A549 (cell line): ENCODE measurements at regions not wholly inside any gene's neighbourhood (a gene's known extent, or its start where the extent isn't known, plus 50 kb on each side); places are given as distances from the start of the nearest gene placed in this dataset.

Source experiments
- ATAC-seq, 2 experiments: fragments of 200-7000 bp in 1 of 2; fragments of >200 bp in 1 of 2; cut with Nextera tagmentation in 1 of 2; cut with Tn5 transposase in 1 of 2; 3 replicates each; pipeline versions ENCODE4 v1.8.0 to v1.9.1; 2018 to 2020; ENCODE audit warnings: mild to moderate bottlenecking in 1 of 2, moderate library complexity in 1 of 2
- CTCF ChIA-PET: fragments of 300-600 bp; sonication (Branson Sonifier 250); formaldehyde crosslinking; extraction: SDS; loops from one replicate; lab custom pipeline; 2021; ENCODE audit warnings: antibody characterized with exemption, inconsistent platforms; lab: Yijun Ruan, JAX
- POLR2A ChIA-PET: fragments of 350-600 bp; formaldehyde crosslinking; extraction: SDS; loops from one replicate; lab custom pipeline; 2021; ENCODE audit warnings: antibody characterized with exemption, inconsistent platforms; lab: Yijun Ruan, JAX
- DNase-seq, 2 experiments: peaks; one replicate each; pipeline versions ENCODE4 v3.0.0 to v3.0.0-alpha.2; 2011 to 2016; ENCODE audit warnings: low read depth in 1 of 2, low spot score in 1 of 2
- FAIRE-seq: peaks from 2 replicates; lab custom pipeline; 2011; peaks lifted over from hg19 to GRCh38; lab: Jason Lieb, UNC
- H3K27ac ChIP-seq, 2 experiments: fragments of >200 bp; sonication (Bioruptor Twin); formaldehyde crosslinking; 3 replicates each; pipeline ENCODE4 v1.5.1; 2016 to 2017
- H3K4me1 ChIP-seq: fragments of >200 bp; sonication (Bioruptor Twin); formaldehyde crosslinking; 3 replicates; pipeline ENCODE4 v1.6.1; 2016
- H3K4me2 ChIP-seq: fragments of >200 bp; sonication (Bioruptor Twin); formaldehyde crosslinking; 3 replicates; pipeline ENCODE4 v1.6.1; 2016
- H3K4me3 ChIP-seq: fragments of >200 bp; sonication (Bioruptor Twin); formaldehyde crosslinking; 3 replicates; pipeline ENCODE4 v1.5.1; 2016
- H3K9me3 ChIP-seq: fragments of >200 bp; sonication (Bioruptor Twin); formaldehyde crosslinking; 3 replicates; pipeline ENCODE4 v1.6.1; 2016
- CBX8 ChIP-seq: fragments of 200-600 bp; sonication (generic); IDR thresholded peaks from 2 replicates; pipeline ENCODE4 v1.6.1; 2016
- CHD2 ChIP-seq: fragments of 150-350 bp; IDR thresholded peaks from 2 replicates; pipeline ENCODE4 v1.6.1; 2014; ENCODE audit warnings: low read length; ENCODE audit not compliant: partially characterized antibody
- CHD4 ChIP-seq: fragments of 200-600 bp; sonication (generic); IDR thresholded peaks from 2 replicates; pipeline ENCODE4 v1.6.1; 2016; ENCODE audit warnings: antibody characterized with exemption, mild to moderate bottlenecking, borderline replicate concordance
- EHF ChIP-seq: fragments of 250-450 bp; sonication (Bioruptor Pico); IDR thresholded peaks from 2 replicates; pipeline ENCODE4 v1.5.0; 2020; ENCODE audit warnings: mild to moderate bottlenecking
- ESRRA ChIP-seq: fragments of 150-350 bp; IDR thresholded peaks from 2 replicates; pipeline ENCODE4 v1.6.1; 2014; ENCODE audit warnings: mild to moderate bottlenecking, low read length, borderline replicate concordance
- FOSL2 ChIP-seq, 2 experiments: fragments of 450-650 bp in 1 of 2; fragments of >200 bp in 1 of 2; sonication (Bioruptor Twin) in 1 of 2; formaldehyde crosslinking; IDR thresholded peaks; 2 replicates each; pipeline versions ENCODE4 v1.5.0 to v1.6.1; 2016 to 2020; ENCODE audit warnings: mild to moderate bottlenecking in 1 of 2, moderate library complexity in 1 of 2
- FOXS1 ChIP-seq: fragments of 250-450 bp; sonication (Bioruptor Pico); IDR thresholded peaks from 2 replicates; pipeline ENCODE4 v1.5.0; 2020; ENCODE audit warnings: mild to moderate bottlenecking, moderate library complexity
- HDAC2 ChIP-seq: fragments of 200-600 bp; sonication (generic); IDR thresholded peaks from 2 replicates; pipeline ENCODE4 v1.6.1; 2016
- HOXB13 ChIP-seq: fragments of 250-450 bp; sonication (Bioruptor Pico); IDR thresholded peaks from 2 replicates; pipeline ENCODE4 v1.5.0; 2020; ENCODE audit warnings: low read depth, mild to moderate bottlenecking, moderate library complexity
- JUNB ChIP-seq: fragments of >200 bp; sonication (Bioruptor Twin); formaldehyde crosslinking; IDR thresholded peaks from 2 replicates; pipeline ENCODE4 v1.6.1; 2016
- KDM5A ChIP-seq: fragments of 200-600 bp; sonication (generic); IDR thresholded peaks from 2 replicates; pipeline ENCODE4 v1.6.1; 2016; ENCODE audit warnings: antibody characterized with exemption, mild to moderate bottlenecking
- MAZ ChIP-seq: fragments of 150-350 bp; IDR thresholded peaks from 2 replicates; pipeline ENCODE4 v1.6.1; 2014; ENCODE audit warnings: antibody characterized with exemption, low read depth, low read length, borderline replicate concordance
- MYC ChIP-seq: IDR thresholded peaks from 2 replicates; pipeline ENCODE4 v1.6.1; 2012; ENCODE audit warnings: mild to moderate bottlenecking, inconsistent platforms, low read length, improper control_type of control experiment, borderline replicate concordance
- NFE2L2 ChIP-seq: fragments of 150-350 bp; conservative IDR thresholded peaks from 2 replicates; pipeline ENCODE4 v1.6.1; 2014; ENCODE audit warnings: low read length
- NPAS2 ChIP-seq: fragments of 250-450 bp; sonication (Bioruptor Pico); IDR thresholded peaks from 2 replicates; pipeline ENCODE4 v1.8.0; 2022; ENCODE audit warnings: mild to moderate bottlenecking, moderate library complexity, borderline replicate concordance
- POLR2AphosphoS2 ChIP-seq: conservative IDR thresholded peaks from 2 replicates; pipeline ENCODE4 v1.6.1; 2012; ENCODE audit warnings: low read length, improper control_type of control experiment, inconsistent platforms
- RCOR1 ChIP-seq: fragments of 150-350 bp; IDR thresholded peaks from 2 replicates; pipeline ENCODE4 v1.6.1; 2014; ENCODE audit warnings: antibody characterized with exemption, low read length, low read depth
- SMC3 ChIP-seq: fragments of >200 bp; sonication (Bioruptor Twin); formaldehyde crosslinking; IDR thresholded peaks from 3 replicates; pipeline ENCODE4 v1.6.1; 2018; ENCODE audit warnings: inconsistent platforms
- TFCP2L1 ChIP-seq: fragments of 250-450 bp; sonication (Bioruptor Pico); IDR thresholded peaks from 2 replicates; pipeline ENCODE4 v1.5.0; 2021; ENCODE audit warnings: mild to moderate bottlenecking
- ZNF302 ChIP-seq: fragments of 250-450 bp; sonication (Bioruptor Pico); IDR thresholded peaks from 2 replicates; pipeline ENCODE4 v1.9.0; 2021; ENCODE audit warnings: inconsistent platforms, mild to moderate bottlenecking, moderate library complexity
- ZSCAN20 ChIP-seq: fragments of 250-450 bp; sonication (Bioruptor Pico); IDR thresholded peaks from 2 replicates; pipeline ENCODE4 v1.8.0; 2022; ENCODE audit warnings: mild to moderate bottlenecking, moderate library complexity
- WGBS: methylation state at CpG from one replicate; pipeline ENCODE4 v1.1.6; 2017; ENCODE audit errors: missing lambda C conversion rate; 5-methylcytosine and 5-hydroxymethylcytosine counted together
- TF ChIP-seq, protein P1 (sequence below): IDR thresholded peaks from 2 replicates; pipeline ENCODE4 v1.6.1; 2012
- TF ChIP-seq, protein P2 (sequence below): fragments of 250-450 bp; sonication (Bioruptor Pico); IDR thresholded peaks from 2 replicates; pipeline ENCODE4 v1.5.0; 2020; ENCODE audit warnings: low read depth, mild to moderate bottlenecking, moderate library complexity
- TF ChIP-seq, protein P3 (sequence below): fragments of >200 bp; sonication (Bioruptor Twin); formaldehyde crosslinking; IDR thresholded peaks from 3 replicates; pipeline ENCODE4 v1.6.1; 2016
- TF ChIP-seq, protein P4 (sequence below): fragments of >200 bp; sonication (Bioruptor Twin); formaldehyde crosslinking; IDR thresholded peaks from 3 replicates; pipeline ENCODE4 v1.5.1; 2016

DNA sequence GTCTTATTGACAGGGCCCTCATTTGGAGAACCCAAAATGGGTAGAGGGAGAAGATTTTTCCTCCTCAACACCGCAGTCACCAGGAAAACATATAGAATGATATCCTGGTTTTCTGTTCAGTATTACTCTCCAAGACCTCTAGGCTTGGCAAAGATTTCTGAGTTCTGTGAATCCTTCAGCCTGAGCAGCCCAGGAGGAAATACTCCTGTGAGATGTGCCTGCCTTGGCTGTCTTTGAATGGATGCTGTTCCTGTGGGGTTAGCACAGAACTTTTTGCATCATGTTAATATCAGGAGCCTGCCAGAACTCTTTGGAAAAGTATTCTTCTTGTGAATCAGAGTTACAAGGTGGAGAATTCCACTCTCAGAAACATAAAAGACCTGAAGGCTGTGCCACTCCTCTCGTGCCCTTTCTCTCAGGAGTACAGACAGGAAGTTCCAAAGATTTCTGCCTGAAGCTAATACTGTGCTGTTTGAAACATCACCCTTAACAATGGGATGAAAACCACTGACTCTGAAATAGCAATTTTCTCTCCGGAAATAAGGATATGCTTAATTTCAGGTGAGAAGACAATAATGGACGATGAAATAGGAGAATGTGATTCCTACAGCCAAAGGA, 520.1 kb upstream of the NBEA start:
- ChIA-PET CTCF (interaction anchor here (1.0 to 1.1 kb wide), 2 partner anchors 9 to 18 kb away, joined by 3 read pairs; no protein-coding TSS in a partner anchor), POLR2A (no interaction called here)
- no peak for FAIRE-seq
- no peak overlapping the region for H3K4me3 ChIP-seq
- no peak for DNase-seq
- H3K9me3 ChIP-seq = no peaks in the 10 kb centered on the region
- TF ChIP-seq HOXB13 = no peak
- no peak for TF ChIP-seq MAZ
- no peak for TF ChIP-seq FOXS1 (CRISPR knock-in tag)
- TF ChIP-seq, protein P1, sequence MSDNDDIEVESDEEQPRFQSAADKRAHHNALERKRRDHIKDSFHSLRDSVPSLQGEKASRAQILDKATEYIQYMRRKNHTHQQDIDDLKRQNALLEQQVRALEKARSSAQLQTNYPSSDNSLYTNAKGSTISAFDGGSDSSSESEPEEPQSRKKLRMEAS = no peak
- no peak for TF ChIP-seq JUNB
- TF ChIP-seq RCOR1 = no peak
- TF ChIP-seq FOSL2 (IDR thresholded peaks at IDR 0.05) = no peak
- no peak for TF ChIP-seq FOSL2 (CRISPR knock-in tag; IDR thresholded peaks at IDR 0.05)
- TF ChIP-seq KDM5A = no peak
- TF ChIP-seq, protein P2, sequence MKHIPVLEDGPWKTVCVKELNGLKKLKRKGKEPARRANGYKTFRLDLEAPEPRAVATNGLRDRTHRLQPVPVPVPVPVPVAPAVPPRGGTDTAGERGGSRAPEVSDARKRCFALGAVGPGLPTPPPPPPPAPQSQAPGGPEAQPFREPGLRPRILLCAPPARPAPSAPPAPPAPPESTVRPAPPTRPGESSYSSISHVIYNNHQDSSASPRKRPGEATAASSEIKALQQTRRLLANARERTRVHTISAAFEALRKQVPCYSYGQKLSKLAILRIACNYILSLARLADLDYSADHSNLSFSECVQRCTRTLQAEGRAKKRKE (CRISPR knock-in tag) = no peak
- TF ChIP-seq, protein P3, sequence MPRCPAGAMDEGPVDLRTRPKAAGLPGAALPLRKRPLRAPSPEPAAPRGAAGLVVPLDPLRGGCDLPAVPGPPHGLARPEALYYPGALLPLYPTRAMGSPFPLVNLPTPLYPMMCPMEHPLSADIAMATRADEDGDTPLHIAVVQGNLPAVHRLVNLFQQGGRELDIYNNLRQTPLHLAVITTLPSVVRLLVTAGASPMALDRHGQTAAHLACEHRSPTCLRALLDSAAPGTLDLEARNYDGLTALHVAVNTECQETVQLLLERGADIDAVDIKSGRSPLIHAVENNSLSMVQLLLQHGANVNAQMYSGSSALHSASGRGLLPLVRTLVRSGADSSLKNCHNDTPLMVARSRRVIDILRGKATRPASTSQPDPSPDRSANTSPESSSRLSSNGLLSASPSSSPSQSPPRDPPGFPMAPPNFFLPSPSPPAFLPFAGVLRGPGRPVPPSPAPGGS = no peak
- no peak for TF ChIP-seq CHD2
- TF ChIP-seq ZNF302 (CRISPR knock-in tag) = no peak
- TF ChIP-seq NFE2L2 = no peak
- no peak for TF ChIP-seq CHD4
- TF ChIP-seq HDAC2 = no peak
- TF ChIP-seq POLR2AphosphoS2 = no peak
- TF ChIP-seq ESRRA = no peak
- no peak overlapping the region for H3K4me2 ChIP-seq
- ATAC-seq = no peak
- 87% methylated on average over 4 of the region's 4 CpGs for WGBS
- H3K27ac ChIP-seq = no peak overlapping the region
- no peaks in the 10 kb centered on the region for H3K4me1 ChIP-seq

DNA sequence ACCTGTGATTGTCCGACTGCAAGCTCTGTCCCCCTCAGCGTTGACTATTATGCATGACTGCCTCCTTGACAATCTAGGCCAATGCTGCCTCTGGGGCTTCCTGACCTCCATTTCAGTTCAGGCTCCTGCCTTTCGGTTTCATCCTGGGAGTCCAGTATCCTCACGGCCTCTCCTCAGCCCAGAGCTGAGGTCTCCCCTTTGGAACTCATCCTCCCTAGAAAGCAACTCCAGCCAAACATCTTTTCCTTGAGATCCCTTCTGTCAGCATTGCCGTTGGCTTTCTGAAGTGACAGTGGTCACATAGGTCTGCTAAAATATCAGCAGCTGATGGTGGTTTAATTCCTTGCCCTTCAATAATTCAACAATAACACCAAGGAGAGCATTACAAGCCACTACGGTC, 519.1 kb upstream of the NBEA start:
- no peak for TF ChIP-seq CBX8
- TF ChIP-seq SMC3 = no peak
- no peak for TF ChIP-seq EHF (CRISPR knock-in tag)
- TF ChIP-seq TFCP2L1 (CRISPR knock-in tag) = no peak
- TF ChIP-seq ZSCAN20 (CRISPR knock-in tag) = no peak
- no peak for TF ChIP-seq JUNB
- TF ChIP-seq, protein P4, sequence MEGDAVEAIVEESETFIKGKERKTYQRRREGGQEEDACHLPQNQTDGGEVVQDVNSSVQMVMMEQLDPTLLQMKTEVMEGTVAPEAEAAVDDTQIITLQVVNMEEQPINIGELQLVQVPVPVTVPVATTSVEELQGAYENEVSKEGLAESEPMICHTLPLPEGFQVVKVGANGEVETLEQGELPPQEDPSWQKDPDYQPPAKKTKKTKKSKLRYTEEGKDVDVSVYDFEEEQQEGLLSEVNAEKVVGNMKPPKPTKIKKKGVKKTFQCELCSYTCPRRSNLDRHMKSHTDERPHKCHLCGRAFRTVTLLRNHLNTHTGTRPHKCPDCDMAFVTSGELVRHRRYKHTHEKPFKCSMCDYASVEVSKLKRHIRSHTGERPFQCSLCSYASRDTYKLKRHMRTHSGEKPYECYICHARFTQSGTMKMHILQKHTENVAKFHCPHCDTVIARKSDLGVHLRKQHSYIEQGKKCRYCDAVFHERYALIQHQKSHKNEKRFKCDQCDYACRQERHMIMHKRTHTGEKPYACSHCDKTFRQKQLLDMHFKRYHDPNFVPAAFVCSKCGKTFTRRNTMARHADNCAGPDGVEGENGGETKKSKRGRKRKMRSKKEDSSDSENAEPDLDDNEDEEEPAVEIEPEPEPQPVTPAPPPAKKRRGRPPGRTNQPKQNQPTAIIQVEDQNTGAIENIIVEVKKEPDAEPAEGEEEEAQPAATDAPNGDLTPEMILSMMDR = no peak
- TF ChIP-seq NPAS2 (CRISPR knock-in tag) = no peak
- no peak for TF ChIP-seq MYC
- TF ChIP-seq, all 56 proteins: peak for 0
- H3K27ac ChIP-seq = no peak overlapping the region
- FAIRE-seq (no peak), ATAC-seq (no peak), DNase-seq (no peak)
- no peak overlapping the region for H3K4me3 ChIP-seq
- POLR2A ChIA-PET = no interaction called here
- WGBS = 91% methylated on average over 6 of the region's 6 CpGs
- no peak overlapping the region for H3K4me2 ChIP-seq
- no peaks in the 10 kb centered on the region for H3K9me3 ChIP-seq
- CTCF ChIA-PET = no interaction called here
- no peaks in the 10 kb centered on the region for H3K4me1 ChIP-seq
